ENCODE measurements at regions not wholly inside any gene's neighbourhood (a gene's known extent, or its start where the extent isn't known, plus 50 kb on each side); places are given as distances from the start of the nearest gene placed in this dataset.
"Not testable (repeated sequence)": the region's sequence is repeated elsewhere in the genome, so short reads cannot be mapped to it uniquely, and the experiment has no call there.

DNA sequence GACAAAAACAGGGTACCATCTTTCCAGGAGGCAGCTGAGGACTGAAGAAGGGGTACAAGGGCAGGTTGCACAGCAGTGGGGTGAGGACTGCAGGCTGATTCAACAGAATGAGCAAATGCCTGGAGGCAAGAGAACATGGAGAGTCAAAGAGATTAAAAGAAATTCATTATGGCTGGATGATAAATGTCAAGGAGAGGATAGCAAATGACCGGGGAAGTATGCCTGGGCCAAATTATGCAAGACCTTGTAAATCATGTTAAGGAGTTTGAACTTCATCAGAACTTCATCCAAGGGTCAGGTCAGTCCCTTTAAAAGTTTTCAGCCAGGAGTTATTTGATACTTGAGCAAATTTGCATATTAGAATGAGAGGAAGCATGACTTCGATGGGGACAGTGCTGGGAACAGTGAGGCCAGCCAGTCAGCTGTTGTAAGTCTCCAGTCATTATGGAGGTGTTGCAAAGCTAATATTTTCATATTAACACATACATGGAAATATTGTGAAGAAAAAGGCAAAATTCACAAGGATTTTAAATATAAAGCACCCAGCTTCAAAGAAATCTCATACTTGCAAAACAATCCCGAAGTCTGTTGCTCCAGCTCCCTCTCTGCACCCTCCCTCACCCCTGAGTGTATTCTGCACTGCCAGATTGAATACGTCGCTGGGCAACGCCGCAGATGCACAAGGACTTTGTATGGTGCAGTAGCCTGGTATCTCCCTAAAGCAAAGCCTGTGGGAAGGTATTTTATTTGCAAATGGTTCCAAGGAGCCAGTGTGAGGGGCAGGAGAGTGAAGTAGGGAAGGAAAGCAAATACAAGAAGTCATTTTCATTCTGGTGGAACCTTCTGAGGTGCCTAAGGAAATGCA lies 509.8 kb upstream of the TLE4 start:
- no peak for DNase-seq (ENCODE audit: low read depth, low spot score)

DNA sequence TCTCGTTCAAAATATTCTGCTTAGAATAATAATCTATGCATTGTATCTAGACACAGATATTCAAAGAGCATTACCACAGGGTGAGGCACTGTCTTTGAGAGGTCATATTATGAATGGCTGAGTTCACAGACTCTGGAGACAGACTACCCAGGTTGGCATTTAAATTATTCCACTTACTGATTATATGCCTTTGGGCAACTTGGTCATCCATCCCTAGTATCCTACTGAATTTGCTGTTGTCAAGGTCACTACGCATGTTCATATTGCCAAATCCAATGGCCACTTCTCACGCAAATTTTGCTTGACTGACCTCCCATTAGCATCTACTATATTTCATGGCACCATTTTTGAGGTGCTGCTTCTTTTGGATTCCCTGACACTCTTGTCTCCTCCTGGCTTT lies 498.6 kb upstream of the TLE4 start:
- no peak for DNase-seq (ENCODE audit: low read depth, low spot score)

DNA sequence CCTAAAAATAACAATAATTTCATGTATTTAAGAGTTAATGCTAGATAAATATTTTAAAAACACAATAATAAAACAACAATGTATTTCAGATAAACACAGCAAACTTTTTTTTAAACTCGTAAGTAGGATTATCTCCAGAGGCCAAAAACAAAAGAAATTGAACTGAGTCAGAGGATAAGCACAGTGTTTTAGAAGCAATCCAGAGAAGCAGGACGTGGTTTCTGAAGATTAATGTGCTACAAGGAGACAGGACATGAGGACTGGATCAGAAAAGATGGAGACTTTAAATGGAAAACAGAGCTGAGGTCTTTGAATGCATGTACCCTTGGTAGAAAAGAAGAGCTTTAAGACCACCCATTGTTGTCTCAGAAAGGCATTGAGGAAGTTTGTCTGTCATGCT lies 491.2 kb upstream of the TLE4 start:
- DNase-seq (ENCODE audit: low read depth, low spot score): no peak

DNA sequence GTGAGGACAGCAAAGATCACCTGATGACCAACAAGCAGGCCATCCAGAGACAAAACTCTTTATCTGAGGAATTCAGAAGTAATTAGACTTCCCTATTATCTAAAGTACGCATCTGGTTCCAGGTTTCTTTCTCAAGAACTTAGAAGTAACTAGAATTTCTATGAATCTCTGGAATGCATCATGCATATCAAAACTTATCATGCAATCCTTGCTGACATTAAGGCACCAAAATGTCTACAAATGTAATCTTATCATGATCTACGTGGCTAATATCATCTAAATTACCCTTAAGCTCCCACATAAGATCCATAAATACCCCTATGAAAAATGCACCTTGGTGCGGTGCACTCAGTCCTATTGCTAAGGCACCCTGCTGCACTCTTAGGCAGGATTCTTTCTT lies 488.1 kb upstream of the TLE4 start:
- no peak for DNase-seq (ENCODE audit: low read depth, low spot score)

DNA sequence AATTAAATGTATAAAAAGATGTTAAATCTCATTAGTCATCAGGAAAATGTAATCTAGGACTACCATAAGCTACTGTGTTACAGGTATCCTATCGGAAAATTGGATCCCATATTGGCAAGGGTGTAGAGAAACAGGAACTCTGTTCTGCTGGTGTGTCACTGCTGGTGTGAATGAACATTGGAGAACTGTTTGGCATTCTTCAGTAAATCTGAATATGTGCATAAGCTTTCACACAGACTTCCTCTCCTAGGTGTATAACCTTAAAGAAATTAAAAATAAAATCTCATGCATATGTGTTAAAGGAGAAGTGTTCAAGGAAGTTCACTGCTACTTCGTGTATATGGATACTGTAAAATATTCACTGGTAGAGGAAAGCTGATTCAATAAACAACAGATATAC lies 484.6 kb upstream of the TLE4 start:
- no peak for DNase-seq (ENCODE audit: low read depth, low spot score)

DNA sequence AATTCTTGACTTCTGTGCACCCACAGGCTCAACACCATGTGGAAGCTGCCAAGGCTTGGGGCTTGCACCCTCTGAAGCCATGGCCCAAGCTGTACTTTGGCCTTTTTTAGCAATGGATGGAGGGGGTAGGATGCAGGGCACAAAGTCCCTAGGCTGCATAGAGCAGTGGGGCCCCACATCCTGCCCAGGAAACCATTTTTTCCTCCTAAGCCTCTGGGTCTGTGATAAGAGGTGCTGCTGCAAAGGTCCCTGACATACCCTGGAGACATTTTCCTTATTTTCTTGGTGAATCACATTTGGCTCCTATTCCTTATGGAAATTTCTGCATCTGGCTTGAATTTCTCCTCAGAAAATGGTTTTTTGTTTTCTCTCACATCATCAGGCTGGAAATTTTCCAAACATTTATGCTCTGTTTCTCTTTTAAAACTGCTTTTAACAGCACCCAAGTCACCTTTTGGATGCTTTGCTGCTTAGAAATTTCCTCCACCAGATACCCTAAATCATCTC lies 482.7 kb upstream of the TLE4 start:
- no peak for DNase-seq (ENCODE audit: low read depth, low spot score)

DNA sequence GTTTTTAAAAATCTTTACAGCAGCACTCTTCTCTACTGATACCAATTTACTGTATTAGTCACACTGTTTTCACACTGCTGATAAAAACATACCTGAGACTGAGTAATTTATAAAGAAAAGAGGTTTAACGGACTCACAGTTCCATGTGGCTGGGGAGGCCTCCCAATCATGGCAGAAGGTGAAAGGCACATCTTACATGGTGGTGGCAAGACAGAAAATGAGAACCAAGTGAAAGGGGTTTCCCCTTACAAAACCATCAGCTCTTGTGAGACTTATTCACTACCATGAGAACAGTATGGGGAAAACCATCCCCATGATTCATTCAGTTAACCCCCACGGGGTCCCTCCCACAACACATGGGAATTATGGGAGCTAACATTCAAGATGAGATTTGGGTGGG lies 481.9 kb upstream of the TLE4 start:
- not testable (repeated sequence) for DNase-seq (ENCODE audit: low read depth, low spot score)

DNA sequence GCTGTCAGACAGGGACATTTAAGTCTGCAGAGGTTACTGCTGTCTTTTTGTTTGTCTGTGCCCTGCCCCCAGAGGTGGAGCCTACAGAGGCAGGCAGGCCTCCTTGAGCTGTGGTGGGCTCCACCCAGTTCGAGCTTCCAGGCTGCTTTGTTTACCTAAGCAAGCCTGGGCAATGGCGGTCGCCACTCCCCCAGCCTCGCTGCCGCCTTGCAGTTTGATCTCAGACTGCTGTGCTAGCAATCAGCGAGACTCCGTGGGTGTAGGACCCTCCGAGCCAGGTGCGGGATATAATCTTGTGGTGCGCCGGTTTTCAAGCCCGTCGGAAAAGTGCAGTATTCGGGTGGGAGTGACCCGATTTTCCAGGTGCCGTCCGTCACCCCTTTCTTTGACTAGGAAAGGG lies 468.5 kb upstream of the TLE4 start:
- not testable (repeated sequence) for DNase-seq (ENCODE audit: low read depth, low spot score)

DNA sequence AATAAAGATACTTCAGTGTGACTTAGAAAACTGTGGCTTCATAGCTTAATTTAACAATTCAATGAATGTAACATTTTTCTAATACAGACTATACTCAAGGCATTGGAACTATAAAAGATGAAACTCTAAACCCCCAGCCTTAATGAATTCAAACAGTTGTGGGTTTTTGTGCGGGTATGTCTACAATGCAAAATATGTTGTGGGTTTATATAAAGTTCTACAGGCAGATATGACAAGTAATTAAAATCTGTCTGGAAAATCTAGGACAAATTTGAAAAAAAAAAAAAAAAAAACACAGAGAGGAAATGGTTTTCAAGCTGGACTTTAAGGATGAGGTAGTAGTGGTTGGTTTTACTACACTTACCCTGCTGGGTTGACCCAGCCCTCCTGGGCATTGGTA lies 467.5 kb upstream of the TLE4 start:
- no peak for DNase-seq (ENCODE audit: low read depth, low spot score)

DNA sequence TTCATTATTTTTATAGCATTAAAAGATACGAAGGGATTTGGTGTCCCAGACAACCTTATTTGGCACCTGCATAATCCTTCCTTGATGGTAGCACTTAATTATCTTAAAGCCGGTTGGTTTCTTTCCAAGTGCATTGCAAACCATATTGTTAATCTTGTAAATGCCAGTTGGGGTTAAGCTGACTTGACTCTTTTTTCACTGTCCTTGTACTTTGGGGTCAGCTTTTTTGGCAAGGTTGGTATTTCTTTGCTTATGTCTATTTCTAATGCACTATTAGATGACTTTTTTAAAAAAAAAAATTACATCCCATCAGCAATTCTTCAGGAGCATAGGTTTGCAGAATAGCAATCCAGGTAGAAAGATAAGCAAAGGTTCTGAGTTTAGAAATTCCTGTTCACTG lies 466.8 kb upstream of the TLE4 start:
- DNase-seq (ENCODE audit: low read depth, low spot score): no peak

DNA sequence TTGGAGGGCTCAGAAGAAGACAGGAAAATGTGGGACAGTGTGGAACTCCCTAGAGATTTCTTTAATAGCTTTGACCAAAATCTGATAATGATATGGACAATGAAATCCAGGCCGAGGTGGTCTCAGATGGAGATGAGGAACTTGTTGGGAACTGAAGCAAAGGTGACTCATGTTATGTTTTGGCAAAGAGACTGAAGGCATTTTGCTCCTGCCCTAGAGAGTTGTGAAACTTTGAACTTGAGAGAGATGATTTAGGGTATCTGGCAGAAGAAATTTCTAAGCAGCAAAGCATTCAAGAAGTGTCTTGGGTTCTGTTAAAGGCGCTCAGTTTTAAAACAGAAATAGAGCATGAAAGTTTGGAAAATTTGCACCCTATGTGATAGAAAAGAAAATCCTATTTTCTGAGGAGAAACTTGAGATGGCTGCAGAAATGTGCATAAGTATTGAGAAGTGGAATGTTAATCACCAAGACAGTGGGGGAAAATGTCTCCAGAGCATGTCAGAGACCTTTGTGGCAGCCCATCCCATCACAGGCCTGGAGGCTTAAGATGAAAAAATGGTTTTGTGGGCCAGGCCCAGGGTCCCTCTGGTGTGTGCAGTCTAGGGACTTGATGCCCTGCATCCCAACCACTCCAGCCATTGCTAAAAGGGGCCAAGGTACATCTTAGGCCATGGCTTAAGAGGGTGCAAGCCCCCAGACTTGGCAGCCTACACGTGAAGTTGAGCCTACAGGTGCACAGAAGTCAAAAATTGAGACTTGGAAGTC lies 463.7 kb upstream of the TLE4 start:
- no peak for DNase-seq (ENCODE audit: low read depth, low spot score)

DNA sequence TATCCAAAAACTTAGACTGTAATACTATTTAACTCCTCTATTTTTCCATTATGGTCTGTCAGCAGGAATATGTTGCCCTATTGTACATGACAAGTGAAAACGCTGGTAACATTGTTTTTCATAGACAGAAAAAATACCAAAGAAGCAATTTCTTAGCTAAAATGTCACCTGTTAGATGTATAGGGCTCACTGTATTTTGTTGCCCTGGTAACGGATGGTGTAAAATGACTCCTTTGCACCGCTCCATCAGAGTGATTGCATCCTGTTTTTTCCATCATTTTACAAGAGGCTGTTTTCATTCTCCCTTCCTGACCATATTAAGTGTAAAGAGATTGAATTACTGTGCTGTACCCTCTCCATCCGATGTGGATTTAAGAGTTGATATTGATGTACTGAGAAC lies 460.1 kb upstream of the TLE4 start:
- no peak for DNase-seq (ENCODE audit: low read depth, low spot score)

DNA sequence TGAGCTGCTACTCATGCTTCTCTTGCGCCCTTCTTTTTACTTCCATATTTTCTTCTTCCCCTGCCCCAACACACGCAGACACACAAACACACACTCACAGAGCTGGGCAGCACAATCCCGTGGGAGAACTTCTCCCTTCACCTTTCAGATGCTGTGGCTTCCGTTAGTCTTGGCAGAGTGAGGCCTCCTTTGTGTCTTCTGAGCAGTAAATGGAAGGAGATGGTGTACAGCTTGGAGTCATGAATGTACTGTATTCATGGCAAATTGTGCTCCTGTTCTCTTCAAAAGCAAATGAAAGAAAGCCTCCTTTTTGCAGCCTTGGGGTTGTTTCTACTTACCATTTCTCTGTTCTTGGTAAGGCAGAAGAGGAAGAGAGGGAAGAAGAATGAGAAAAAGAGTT lies 456.6 kb upstream of the TLE4 start:
- no peak for DNase-seq (ENCODE audit: low read depth, low spot score)

DNA sequence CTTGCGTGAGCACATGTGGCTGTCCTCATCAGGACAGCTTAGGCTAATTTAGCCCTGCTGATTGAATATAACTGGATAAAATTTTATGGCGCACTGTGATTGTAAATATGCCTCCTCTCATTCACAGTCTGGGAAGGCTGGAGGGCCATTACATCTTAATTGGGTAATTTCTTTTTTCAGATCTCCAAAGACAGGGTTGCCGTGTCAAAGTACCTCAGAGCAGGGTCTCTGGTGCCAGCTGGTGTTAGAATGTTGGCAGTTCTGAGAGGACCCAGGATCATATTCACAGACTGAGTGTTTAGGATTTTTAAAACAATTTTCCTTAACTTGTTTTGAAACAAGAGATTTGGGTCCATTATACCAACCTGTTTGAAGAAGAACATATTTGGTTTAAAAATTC lies 455.7 kb upstream of the TLE4 start:
- no peak for DNase-seq (ENCODE audit: low read depth, low spot score)

DNA sequence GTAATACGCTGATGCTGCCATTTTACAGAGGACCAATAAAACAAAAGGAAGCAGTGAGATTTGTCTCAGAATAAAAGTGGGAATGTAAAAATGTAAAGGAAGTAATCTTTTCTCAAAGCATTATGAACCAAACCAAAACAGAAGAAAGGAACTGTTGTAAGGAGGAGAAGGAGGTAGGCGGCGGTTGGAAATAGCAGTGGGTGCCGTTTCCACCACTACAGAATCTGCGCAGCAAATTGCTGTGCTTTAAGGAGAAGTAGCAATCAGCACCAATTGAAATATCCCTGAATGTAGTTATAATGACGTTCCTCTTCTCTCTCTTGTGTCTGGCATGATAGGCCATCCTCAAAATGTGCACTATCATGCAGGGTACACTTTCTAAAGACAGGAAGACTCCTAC lies 455.1 kb upstream of the TLE4 start:
- no peak for DNase-seq (ENCODE audit: low read depth, low spot score)

DNA sequence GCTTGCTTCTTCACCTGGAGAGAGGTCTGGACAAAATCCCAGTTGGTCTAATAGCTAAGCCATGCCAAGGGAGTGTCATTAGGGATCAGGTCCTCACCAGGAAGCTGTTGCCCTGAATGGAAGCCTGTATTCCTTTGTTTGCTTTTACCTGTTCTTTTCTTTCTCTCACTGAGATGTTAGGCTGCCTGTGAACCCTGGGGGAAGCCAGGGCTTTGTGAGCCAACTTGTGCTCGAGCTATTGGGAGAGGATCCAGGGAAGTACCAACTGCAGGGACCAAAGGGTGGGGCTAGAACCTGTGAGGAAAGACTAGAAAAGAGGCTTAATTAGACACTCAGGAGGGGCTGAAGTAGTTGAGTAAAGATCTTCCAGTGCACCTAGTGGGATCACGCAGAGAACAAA lies 451.2 kb upstream of the TLE4 start:
- no peak for DNase-seq (ENCODE audit: low read depth, low spot score)

DNA sequence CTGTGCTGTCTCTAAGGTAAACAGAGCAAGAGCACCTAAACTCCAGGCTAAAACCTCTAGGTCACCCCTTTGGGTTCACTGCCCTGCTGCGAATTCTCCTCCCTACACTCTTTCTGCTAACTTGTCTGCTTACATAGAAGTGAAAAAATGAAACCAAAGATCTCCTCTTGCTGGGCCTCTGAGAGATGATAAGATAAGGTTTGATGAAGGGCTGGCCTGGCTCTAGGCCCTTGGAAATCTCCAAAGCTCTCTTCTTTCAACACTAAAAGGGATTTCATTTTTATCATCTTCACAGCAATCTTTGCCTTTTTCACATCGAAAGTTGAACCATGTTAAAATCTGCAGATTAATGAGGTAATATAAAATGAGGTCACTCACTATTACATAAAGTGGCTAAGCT lies 450.8 kb upstream of the TLE4 start:
- no peak for DNase-seq (ENCODE audit: low read depth, low spot score)

DNA sequence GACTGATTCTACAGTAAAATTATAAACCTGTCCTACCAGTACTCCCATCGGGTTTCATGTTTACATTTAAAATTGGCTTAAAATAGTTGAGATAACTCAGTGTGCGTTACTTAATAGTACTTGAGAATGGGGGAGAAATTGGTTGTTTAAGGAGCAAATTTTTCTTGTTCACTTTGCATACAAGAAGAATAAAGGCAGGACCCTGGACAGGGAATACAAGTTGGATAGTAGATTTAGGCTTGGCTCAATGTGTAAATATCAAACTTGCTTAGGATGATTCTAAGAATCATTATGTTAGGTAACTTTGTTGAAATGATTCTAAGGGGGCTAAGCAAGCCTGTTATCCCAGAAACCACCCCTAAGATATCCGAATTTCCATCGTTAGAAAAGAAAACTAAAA lies 448.4 kb upstream of the TLE4 start:
- no peak for DNase-seq (ENCODE audit: low read depth, low spot score)

DNA sequence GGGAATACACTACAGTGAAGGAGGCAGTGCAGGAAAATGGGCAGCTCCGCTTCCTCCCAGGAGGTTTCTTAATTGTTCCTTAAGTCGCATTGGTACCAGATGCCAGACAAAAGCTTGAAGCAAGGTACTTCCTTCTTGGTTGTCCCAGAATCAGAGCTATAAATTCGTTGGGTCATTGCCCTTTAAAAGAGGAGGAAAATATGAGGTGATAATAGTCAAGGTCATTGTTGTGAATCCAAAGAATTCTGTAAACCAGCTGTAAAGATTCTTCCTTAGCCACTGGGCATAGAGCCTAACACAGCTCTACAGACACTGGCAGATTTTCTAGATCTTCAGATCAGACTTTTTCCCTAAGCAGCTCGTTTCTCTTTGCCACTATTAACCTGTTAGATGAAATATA lies 444.1 kb upstream of the TLE4 start:
- DNase-seq (ENCODE audit: low read depth, low spot score): no peak

DNA sequence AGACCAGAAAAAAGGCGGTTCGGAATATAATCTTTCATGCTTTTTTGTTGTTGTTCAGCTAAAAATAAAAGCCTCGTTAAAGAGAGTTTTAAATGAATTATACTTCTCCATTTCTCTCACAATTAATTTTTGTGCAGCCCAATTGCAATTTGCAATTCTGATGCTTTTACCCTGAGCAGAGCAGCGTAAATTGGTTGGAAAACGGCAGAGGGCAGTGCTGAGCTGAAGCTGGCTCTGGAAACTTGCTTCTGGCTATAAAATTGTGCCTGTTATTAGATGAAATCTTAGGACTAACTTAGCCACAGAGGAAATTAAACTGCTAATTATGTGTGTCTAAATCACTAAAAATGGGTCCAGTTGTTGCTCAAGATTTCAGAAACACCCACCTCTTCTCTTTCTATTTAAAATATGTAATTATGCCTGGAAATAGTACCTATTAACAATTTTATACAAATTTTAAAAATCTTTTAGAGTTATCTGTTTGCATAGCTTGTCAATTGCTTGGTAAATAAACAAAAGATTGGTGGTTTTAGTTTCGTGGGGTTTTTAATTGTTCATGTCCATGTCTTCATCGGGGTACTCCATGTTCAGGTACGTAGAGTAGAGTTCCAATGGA lies 441.8 kb upstream of the TLE4 start:
- DNase-seq (ENCODE audit: low read depth, low spot score): no peak

DNA sequence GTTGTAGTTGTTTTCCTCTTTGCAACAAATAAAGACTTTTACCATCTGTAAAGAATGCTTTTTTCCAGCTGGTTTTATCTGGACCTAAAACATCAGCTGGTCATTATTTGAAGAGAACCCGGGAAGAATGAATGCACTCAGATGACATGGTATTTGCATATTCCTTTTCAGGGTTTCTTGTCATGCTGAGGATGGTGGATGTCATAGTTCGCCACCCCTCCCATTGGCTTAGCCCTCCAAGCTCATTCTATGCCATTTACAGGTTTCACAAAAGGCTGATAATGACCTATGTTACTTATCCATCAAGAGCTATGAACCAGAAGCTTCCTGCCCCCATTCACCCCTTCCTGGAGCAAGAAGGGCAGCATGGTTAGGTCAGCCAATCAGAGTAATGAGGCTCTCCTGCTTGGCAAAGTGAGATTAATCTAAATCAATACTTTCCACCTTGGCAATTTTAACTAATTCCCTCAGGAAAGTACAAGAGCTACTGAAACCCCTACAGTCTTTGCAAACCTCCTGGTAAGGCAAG lies 440.5 kb upstream of the TLE4 start:
- no peak for DNase-seq (ENCODE audit: low read depth, low spot score)

DNA sequence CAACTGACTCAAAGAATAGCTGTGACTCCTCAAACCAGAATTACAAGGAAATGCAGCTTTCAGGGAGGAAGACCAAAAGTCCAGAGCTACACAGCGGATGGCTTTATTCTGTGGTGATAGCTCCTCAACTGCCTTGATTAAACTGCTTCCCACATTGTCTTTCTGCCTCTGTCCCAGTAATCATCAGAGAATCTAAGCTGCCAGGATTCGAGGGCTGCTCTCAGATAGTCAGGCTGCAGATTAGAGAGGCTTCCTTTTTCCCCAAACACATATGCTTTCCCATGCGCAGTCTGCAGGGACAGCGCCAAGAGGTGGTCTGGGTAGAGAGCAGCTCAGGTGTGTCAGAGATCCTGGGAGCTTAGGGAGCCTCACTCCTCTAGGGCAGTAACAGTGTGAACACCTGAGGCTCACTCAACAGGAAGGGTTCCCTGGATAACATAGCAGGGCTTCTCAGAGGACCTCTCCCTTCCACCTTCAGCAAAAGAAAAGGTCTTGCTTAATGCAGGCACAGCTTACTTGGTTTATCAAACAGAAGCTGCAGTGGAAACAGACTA lies 439.9 kb upstream of the TLE4 start:
- no peak for DNase-seq (ENCODE audit: low read depth, low spot score)

Measured in activated naive CD8-positive, alpha-beta T cell treated with anti-CD3 and anti-CD28 coated beads, Interleukin-2, amount 50 U/mL, for 16 hours (primary cell).